ENCODE measurements at regions not wholly inside any gene's neighbourhood (a gene's known extent, or its start where the extent isn't known, plus 50 kb on each side); places are given as distances from the start of the nearest gene placed in this dataset.

DNA sequence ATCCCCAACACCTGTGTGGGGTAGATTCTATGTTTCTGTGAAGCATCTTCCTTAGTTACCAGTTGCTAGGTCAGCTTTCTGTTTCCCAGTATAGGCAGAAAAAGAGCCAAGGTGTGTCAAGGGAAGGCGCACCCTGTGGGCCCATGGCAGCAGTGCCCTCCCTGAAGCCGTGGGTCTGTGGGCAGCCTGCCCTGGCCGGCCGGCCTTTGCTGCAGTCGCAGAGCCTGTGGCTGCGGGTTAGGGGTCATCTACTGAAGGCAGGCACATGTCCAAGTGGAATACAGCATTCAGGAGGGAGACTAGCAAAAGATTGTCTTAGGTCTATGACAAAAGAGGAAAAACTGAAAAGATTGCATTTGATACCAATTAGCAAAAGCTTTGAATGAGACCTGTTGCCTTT is 214.0 kb downstream of the IRS2 start:
- Mint-ChIP-seq H3K4me3 (no peak overlapping the region), H3K36me3 (no peaks in the 10 kb centered on the region), H3K9me3 (no peaks in the 10 kb centered on the region), H3K4me1 (ENCODE audit: unreplicated experiment) (peaks cover 8% of the 10 kb centered on the region), H3K27ac (no peak overlapping the region), H3K27me3 (no peaks in the 10 kb centered on the region)
- DNase-seq (ENCODE audit: extremely low spot score, unreplicated experiment) = no peak
- TF ChIP-seq, protein P1, sequence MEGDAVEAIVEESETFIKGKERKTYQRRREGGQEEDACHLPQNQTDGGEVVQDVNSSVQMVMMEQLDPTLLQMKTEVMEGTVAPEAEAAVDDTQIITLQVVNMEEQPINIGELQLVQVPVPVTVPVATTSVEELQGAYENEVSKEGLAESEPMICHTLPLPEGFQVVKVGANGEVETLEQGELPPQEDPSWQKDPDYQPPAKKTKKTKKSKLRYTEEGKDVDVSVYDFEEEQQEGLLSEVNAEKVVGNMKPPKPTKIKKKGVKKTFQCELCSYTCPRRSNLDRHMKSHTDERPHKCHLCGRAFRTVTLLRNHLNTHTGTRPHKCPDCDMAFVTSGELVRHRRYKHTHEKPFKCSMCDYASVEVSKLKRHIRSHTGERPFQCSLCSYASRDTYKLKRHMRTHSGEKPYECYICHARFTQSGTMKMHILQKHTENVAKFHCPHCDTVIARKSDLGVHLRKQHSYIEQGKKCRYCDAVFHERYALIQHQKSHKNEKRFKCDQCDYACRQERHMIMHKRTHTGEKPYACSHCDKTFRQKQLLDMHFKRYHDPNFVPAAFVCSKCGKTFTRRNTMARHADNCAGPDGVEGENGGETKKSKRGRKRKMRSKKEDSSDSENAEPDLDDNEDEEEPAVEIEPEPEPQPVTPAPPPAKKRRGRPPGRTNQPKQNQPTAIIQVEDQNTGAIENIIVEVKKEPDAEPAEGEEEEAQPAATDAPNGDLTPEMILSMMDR (conservative IDR thresholded peaks at IDR 0.05) = no peak

DNA sequence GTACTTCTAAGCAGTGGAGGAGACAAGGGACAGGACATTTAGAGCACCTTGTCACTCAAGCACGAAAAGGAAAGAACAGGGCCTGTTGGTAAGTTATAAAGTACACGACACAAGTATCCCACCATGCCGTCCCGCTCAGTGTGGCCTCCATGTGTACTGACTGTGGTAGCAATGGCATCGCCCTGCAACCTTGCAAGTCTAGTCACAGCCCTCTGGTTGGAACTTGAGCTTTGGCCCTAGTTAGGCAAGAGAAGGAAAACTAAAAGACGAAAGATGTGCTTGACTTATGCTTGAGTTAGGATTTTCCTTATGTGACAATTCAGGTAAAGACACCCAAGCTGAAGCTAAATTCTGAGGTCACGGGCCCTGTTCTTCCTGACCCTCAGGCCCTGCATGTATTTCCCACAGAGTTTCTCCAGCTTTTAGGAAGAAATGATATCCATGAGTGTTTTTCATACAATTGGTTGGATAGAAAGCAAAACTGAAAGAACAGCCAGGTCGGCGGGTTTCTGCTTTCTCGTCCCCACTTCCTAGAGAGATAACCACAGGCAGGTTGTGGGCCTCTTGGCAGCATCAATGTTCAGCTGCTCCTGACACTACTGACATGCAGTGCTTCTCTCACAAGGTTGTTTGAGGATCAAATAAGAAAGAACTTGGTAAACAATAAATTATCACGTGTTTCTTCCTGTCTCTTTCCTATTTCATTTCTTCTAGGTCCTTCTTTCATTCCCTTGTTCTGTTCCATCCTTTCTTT is 216.2 kb downstream of the IRS2 start:
- DNase-seq (ENCODE audit: extremely low spot score, unreplicated experiment) = no peak
- Mint-ChIP-seq H3K27ac (no peak overlapping the region), H3K36me3 (no peaks in the 10 kb centered on the region), H3K4me1 (ENCODE audit: unreplicated experiment) (peaks cover 8% of the 10 kb centered on the region), H3K4me3 (no peak overlapping the region), H3K9me3 (no peaks in the 10 kb centered on the region), H3K27me3 (no peaks in the 10 kb centered on the region)
- TF ChIP-seq, protein P1 (conservative IDR thresholded peaks at IDR 0.05) = no peak

DNA sequence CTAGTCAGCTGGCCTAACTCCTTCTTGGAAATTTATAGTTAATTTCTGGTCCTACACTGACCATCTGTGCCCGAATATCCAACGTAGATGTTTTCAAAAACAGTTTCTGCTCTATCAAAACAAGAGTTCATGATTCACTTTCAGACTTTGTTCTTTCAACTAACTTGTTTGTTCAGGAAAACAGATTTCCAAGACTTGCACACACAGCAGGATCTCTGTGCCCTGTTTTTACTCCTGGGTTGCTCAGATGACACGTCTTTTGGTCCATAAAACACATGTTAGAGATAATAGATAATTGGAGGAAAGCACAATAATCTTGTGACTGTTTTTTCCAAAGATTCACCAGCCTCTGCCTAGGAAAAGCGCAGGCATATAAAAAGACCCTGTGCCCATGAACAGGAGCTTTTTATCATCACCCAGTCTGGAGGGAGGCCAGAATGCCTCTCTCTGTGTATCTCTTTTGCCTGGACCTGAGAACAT is 218.0 kb downstream of the IRS2 start:
- Mint-ChIP-seq H3K36me3 (no peaks in the 10 kb centered on the region), H3K27me3 (no peaks in the 10 kb centered on the region), H3K4me3 (no peak overlapping the region), H3K27ac (no peak overlapping the region), H3K4me1 (ENCODE audit: unreplicated experiment) (peaks cover 8% of the 10 kb centered on the region), H3K9me3 (no peaks in the 10 kb centered on the region)
- DNase-seq (ENCODE audit: extremely low spot score, unreplicated experiment) = no peak
- TF ChIP-seq, protein P1 (conservative IDR thresholded peaks at IDR 0.05) = no peak

DNA sequence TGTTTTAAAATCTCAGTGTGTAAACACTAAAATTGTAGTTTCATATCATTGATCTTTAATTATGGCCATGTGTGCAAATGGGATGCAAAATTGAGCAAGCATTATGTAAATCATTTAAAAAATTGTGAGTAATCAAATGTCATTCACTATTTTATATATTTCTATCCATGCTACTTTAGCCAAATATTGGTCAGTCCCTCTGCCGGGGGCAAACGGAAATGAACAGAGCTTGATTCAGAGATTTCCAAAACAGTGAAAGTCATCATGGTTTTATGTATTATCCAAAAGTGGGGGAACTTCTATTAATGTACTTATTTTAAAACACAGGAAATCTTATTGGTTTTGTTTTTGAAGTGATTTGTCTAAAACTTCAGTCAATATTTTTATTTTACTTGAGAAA is 219.1 kb downstream of the IRS2 start:
- TF ChIP-seq, protein P1 (conservative IDR thresholded peaks at IDR 0.05) = no peak
- Mint-ChIP-seq H3K9me3 (no peaks in the 10 kb centered on the region), H3K4me1 (ENCODE audit: unreplicated experiment) (peaks cover 8% of the 10 kb centered on the region), H3K27ac (no peak overlapping the region), H3K27me3 (no peaks in the 10 kb centered on the region), H3K4me3 (no peak overlapping the region), H3K36me3 (no peaks in the 10 kb centered on the region)
- no peak for DNase-seq (ENCODE audit: extremely low spot score, unreplicated experiment)

DNA sequence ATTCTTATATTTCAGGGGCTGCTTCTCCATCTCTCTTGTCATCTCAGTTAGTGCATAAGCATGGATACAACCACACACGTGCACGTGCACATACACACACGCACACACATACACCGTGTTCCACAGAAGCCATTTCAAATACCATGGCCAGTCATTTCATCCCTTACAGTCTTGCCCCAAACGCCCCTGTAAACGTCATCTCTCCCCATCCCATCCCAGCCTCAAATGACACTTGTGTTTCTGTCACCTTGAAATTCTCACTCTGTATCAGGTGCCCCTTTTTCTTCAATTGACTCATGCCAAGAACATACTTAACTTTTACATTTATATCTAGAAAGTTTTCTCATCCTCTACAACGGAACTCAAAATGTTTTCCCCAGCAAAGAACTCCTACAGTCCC is 220.5 kb downstream of the IRS2 start:
- no peaks in the 10 kb centered on the region for H3K36me3 Mint-ChIP-seq
- H3K27me3 Mint-ChIP-seq = no peaks in the 10 kb centered on the region
- H3K9me3 Mint-ChIP-seq = no peaks in the 10 kb centered on the region
- H3K27ac Mint-ChIP-seq = no peak overlapping the region
- TF ChIP-seq, protein P1 (conservative IDR thresholded peaks at IDR 0.05) = no peak
- H3K4me3 Mint-ChIP-seq = no peak overlapping the region
- H3K4me1 Mint-ChIP-seq (ENCODE audit: unreplicated experiment) = peaks cover 8% of the 10 kb centered on the region
- DNase-seq (ENCODE audit: extremely low spot score, unreplicated experiment) = no peak

All from type B pancreatic cell (in vitro differentiated cells).